ENCODE measurements at regions not wholly inside any gene's neighbourhood (a gene's known extent, or its start where the extent isn't known, plus 50 kb on each side); places are given as distances from the start of the nearest gene placed in this dataset.

DNA sequence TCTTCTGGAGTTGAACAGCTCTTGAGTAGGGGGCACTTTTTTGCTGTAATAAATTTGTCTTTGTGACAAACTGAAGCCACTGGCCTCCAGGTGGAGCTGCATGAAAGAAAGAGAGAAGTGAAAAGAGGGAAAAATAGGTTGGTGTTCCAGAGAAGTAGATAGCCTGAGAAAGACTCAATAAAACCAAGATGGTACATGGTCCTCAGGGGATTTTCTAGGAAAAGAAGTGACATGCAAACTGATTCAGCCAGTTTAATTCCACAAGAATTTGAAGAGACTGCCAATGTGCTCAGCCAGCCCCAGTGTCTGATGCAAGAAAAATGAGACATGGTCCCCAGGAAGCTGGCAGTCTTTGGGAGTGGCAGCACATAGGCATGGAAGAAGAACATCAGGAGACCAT, 152.7 kb downstream of the CD47 start:
- no peak for DNase-seq (ENCODE audit: extremely low read depth, insufficient read length)
- Histone ChIP-seq H3K4me3 (replicated peaks; ENCODE audit: low read depth, low read length) (no peak overlapping the region), H3K27me3 (replicated peaks; ENCODE audit: control insufficient read depth, insufficient read depth, low read length) (no peaks in the 10 kb centered on the region), H3K36me3 (ENCODE audit: control insufficient read depth, insufficient read depth, low read length) (no peaks in the 10 kb centered on the region)
- peak; percentile 40 for TF ChIP-seq CTCF (IDR thresholded peaks at IDR 0.05; ENCODE audit: insufficient read depth, low read length, poor library complexity, severe bottlenecking)

DNA sequence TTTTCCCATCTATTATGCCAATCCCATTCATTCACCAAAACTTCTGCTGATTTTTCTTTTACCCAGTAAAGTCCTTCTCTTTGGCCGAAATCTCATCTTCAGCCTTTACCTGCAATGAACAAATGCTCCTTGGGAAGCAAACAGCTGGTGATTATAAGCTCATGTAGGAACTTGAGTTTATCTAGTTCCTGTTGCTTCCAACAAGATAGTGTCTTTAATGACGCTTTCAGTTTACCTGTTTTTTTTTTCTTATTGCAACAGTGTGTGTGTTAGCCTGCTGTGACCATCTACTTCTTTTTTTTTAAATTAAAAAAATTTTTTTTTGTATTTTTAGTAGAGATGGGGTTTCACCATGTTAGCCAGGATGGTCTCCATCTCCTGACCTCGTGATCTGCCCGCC, 156.0 kb downstream of the CD47 start:
- TF ChIP-seq CTCF (IDR thresholded peaks at IDR 0.05; ENCODE audit: insufficient read depth, low read length, poor library complexity, severe bottlenecking) = no peak
- H3K27me3 ChIP-seq (replicated peaks; ENCODE audit: control insufficient read depth, insufficient read depth, low read length) = no peaks in the 10 kb centered on the region
- no peaks in the 10 kb centered on the region for H3K36me3 ChIP-seq (ENCODE audit: control insufficient read depth, insufficient read depth, low read length)
- no peak overlapping the region for H3K4me3 ChIP-seq (replicated peaks; ENCODE audit: low read depth, low read length)
- no peak for DNase-seq (ENCODE audit: extremely low read depth, insufficient read length)

DNA sequence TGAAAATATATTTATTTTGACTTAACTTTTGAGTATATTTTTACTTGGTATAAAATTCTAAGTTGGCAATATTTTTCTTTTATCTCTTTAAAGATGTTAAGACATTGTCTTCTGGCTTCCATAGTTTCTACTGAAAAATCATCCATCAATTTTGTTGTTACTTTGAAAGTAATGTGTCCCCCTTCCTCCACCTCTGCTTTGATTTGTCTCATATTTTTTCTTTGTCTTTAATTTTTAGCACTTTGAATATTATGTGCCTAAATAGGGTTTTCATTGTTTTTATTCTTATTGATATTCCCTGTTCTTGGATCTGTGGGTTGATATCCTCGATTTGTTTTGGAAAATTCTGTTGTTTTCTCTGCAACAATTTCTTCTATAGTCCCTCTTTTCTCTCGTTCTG, 157.4 kb downstream of the CD47 start:
- H3K4me3 ChIP-seq (replicated peaks; ENCODE audit: low read depth, low read length) = no peak overlapping the region
- no peak for TF ChIP-seq CTCF (IDR thresholded peaks at IDR 0.05; ENCODE audit: insufficient read depth, low read length, poor library complexity, severe bottlenecking)
- no peak for DNase-seq (ENCODE audit: extremely low read depth, insufficient read length)
- H3K27me3 ChIP-seq (replicated peaks; ENCODE audit: control insufficient read depth, insufficient read depth, low read length) = no peaks in the 10 kb centered on the region
- H3K36me3 ChIP-seq (ENCODE audit: control insufficient read depth, insufficient read depth, low read length) = no peaks in the 10 kb centered on the region

GRCh38 chr3:107931326-107931725, 159.5 kb downstream of the CD47 start:
- H3K4me3 ChIP-seq (replicated peaks; ENCODE audit: low read depth, low read length) = no peak overlapping the region
- no peaks in the 10 kb centered on the region for H3K27me3 ChIP-seq (replicated peaks; ENCODE audit: control insufficient read depth, insufficient read depth, low read length)
- H3K36me3 ChIP-seq (ENCODE audit: control insufficient read depth, insufficient read depth, low read length) = no peaks in the 10 kb centered on the region
- TF ChIP-seq CTCF (IDR thresholded peaks at IDR 0.05; ENCODE audit: insufficient read depth, low read length, poor library complexity, severe bottlenecking) = no peak
- no peak for DNase-seq (ENCODE audit: extremely low read depth, insufficient read length)

- no peaks in the 10 kb centered on the region for H3K36me3 ChIP-seq (ENCODE audit: control insufficient read depth, insufficient read depth, low read length)
- TF ChIP-seq CTCF (IDR thresholded peaks at IDR 0.05; ENCODE audit: insufficient read depth, low read length, poor library complexity, severe bottlenecking) = no peak
- no peak overlapping the region for H3K4me3 ChIP-seq (replicated peaks; ENCODE audit: low read depth, low read length)
- no peaks in the 10 kb centered on the region for H3K27me3 ChIP-seq (replicated peaks; ENCODE audit: control insufficient read depth, insufficient read depth, low read length)
- no peak for DNase-seq (ENCODE audit: extremely low read depth, insufficient read length)
Measured at GRCh38 chr3:107929088-107929487, 161.7 kb downstream of the CD47 start.

GRCh38 chr3:107928084-107928445, 162.8 kb downstream of the CD47 start:
- no peak for TF ChIP-seq CTCF (IDR thresholded peaks at IDR 0.05; ENCODE audit: insufficient read depth, low read length, poor library complexity, severe bottlenecking)
- Histone ChIP-seq H3K4me3 (replicated peaks; ENCODE audit: low read depth, low read length) (peak overlapping the region; percentile 66), H3K27me3 (replicated peaks; ENCODE audit: control insufficient read depth, insufficient read depth, low read length) (no peaks in the 10 kb centered on the region; the same call in 1 of the 2 replicates), H3K36me3 (ENCODE audit: control insufficient read depth, insufficient read depth, low read length) (no peaks in the 10 kb centered on the region)
- DNase-seq (ENCODE audit: extremely low read depth, insufficient read length) = no peak
